Activated CD8-positive, alpha-beta memory T cell treated with anti-CD3 and anti-CD28 coated beads, Interleukin-2, amount 50 U/mL, for 1 hour (primary cell): ENCODE measurements at regions not wholly inside any gene's neighbourhood (a gene's known extent, or its start where the extent isn't known, plus 50 kb on each side); places are given as distances from the start of the nearest gene placed in this dataset.
"Not testable (repeated sequence)": the region's sequence is repeated elsewhere in the genome, so short reads cannot be mapped to it uniquely, and the experiment has no call there.

ENCODE experiments used
- DNase-seq: peaks from one replicate; pipeline ENCODE4 v3.0.0-alpha.2; 2020; ENCODE audit errors: extremely low read depth

- DNase-seq: no peak
Observed at GRCh38 chr6:170019818-170020583, 268.6 kb downstream of the ERMARD start.

DNA sequence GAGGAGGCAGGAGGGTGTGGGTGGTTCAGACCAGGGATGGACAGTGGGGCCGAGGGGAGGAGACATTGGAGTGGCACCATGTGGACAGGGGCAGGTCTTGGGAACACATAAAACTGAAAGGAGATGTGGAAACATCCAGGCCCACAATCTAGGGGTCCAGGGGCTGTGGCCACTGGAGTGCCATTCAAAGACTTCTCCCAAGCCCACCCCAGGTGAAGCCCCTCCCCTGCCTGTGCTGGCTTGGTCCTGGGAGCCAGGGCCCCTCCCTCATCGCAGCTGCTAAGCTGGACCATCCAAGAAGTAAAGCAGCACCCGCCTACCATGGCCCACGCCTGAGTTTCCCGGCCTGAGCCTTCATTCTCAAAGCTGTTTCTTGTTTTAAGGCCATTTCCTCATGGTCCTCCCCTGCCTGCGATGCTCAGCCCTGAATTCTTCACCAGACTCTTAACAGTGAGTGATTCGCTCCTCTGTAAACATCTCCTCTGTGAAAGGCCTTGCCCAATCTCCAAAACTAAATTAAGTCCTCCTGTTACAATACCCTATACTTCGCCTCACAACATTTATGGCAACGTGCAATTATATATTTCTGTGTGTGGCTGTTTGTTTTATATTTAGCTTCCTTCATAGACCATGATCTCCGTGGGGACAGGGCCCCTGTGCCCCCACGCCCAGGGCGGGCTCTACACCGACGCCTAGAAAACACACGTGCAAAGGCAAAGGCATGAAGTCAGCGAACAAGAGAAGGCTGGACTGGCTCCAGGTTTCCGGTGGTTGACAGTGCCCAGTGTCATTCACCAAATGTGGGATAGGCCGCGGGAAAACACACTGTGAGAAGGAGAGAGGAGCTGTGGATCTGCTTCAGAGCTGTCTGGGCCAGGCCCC lies 267.8 kb downstream of the ERMARD start:
- no peak for DNase-seq

- DNase-seq: no peak
Observed at GRCh38 chr6:170018422-170018935, 267.1 kb downstream of the ERMARD start.

DNA sequence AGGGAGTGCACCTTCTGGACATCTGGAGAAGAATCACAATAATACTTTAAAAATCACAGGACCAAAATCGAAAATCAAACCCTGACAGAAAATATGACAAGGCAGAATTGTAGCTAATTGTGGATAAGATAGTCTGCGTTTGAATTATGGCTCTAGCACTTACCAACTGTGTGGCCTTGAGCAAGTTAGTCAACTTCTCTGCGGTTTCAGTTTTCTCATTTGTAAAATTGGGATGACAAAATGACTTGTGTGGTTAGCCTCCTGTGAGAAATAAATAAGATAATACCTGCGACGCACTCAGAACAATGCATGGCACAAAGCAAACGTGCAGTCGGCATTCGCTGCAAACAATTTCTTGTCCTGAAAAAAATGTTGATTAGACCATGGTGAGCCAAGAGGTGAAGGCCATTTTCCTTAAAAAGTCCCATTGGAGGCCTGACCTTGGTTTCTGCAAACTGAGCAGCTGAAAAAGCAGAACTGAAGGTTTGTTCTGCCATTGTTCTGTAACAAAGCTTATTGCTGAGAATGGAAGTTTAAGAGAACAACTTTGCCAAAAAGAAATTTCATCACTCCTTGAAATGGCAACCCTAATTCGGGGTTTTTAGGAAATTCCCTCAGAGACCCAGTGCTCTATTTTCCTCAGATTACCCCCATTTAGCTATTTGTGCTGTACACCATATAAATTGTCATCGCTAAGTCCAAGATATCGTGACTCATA lies 266.3 kb downstream of the ERMARD start:
- DNase-seq: no peak

- no peak for DNase-seq
Observed at GRCh38 chr6:170013815-170014214, 262.4 kb downstream of the ERMARD start.

- DNase-seq: no peak
Observed at GRCh38 chr6:170012037-170012330, 260.6 kb downstream of the ERMARD start.

DNA sequence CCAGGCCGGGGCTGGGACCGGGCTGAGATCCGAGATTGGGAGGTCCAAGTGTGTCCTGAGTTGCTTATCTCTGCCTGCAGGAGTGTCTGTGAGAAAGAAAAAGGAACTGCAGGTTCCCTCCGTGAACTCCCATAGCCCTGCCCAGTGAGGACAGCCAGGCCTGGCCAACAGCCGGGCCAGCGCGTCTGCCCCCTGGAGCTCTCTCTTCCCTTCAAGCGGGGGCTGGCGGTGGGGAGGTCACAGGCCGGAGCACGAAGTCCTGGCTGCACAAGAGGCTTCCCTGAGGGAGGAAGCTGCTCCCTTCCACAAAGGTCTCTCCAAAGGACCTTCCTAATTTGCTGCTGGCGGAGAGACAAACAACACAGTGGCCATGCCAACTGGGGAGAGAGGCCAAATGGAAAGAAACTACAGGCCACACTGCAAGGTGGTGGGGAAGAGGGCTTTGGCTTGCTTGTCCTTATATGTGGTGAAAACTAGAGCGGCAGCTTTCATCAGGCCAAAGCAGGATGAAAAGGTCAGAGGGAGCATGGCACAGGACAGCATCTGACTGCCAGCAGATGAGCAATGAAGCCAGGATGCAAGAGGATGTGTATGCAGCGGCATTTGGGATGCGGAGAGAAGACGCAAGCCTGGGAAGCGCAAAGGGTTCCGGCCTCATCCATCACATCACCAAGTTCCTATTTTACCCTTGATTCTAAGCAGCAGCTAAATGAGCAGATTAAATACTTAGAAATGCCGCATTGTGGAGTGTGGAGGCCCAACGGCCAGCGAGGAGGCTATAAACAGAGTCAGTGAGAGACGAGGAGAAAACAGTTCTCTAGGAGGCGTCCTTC lies 260.0 kb downstream of the ERMARD start:
- DNase-seq: no peak

DNA sequence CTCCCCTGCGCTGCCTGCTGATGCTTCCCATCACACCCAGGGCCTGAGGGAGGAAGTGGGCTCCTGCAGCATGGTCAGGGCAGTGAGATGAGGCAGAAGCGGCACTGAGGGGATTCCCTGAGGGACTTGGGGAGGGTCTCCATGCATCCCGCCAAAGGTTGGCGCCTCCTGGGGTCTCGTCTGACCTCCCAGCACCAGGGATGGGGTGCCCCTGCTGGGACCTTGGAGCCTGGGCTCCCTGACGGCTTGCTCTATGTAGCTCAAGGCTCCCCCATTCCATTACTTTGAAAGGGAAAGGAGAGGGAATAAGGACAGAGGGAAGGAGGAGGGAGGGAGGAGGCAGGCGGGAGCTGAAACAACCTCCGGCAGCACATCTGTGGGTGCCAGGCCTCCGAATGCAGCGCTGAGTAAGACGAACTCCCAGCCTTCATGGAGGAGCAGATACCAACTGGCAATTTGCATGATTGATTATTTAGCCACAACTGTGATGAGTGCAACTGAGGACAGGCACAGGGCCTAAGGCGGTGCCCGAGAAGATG lies 259.3 kb downstream of the ERMARD start:
- DNase-seq: no peak

DNA sequence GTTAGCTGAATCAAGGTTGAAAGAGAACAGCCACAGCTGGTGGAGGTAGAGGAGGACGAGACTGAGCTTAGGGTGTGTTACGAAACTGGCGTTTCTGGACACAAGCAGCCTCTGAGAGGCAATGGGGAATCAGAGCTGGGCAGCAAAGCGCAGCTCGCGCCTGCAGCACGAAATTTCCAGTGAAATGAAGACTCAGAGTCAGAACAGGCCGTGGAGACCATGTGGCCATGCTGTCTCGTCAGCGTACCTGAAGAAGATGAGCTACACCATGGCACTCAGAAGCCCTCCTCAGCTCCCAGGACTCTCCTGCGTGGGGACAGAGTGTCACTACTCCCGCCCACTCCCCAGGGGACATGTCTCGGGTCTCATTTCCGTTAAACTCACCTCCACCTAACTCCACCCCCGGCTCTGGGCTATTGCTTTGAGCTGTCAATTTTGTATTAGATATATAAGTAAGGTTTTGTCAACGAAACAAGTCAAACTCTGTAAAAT lies 256.9 kb downstream of the ERMARD start:
- no peak for DNase-seq

DNA sequence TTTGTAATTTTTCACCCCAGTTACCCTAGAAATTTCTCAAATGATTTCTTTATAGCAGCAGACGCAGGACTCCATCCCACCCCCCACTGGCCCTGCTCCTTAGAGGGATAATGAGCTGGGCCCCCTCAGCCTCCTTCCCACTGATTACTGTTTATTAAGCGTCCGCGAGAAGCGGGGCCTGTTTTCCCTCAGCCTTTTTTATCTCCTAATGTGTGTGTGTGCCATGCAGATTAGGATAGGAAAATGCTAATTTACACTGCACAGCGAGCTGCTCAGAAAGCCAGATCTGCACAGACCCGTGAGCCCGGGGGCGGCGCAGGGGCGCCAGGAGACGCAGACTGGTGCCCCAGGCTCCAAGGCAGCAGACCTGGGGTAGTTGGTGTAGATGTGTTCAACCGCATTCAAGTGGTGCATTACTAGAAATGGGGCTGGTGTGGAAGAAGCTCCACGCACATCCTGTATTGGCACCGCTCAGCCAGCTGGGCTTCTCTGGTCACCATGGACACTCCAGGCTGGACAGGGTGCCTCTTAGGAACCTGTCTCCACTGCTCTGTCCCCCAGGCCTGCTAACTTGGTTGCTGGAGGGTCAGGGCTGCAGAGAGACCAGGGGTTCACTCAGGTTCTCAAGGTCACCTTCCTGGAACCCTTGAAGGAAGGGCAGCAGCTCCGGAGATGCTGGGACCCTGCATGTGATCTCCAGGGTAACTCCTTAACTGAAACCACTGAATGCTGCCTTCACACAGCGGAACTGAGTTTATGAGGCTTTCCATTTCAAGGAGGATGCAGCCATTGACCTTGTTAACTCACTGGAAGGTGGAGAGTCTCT lies 256.3 kb downstream of the ERMARD start:
- DNase-seq: no peak

- DNase-seq: no peak
Observed at GRCh38 chr6:170006900-170007467, 255.6 kb downstream of the ERMARD start.

DNA sequence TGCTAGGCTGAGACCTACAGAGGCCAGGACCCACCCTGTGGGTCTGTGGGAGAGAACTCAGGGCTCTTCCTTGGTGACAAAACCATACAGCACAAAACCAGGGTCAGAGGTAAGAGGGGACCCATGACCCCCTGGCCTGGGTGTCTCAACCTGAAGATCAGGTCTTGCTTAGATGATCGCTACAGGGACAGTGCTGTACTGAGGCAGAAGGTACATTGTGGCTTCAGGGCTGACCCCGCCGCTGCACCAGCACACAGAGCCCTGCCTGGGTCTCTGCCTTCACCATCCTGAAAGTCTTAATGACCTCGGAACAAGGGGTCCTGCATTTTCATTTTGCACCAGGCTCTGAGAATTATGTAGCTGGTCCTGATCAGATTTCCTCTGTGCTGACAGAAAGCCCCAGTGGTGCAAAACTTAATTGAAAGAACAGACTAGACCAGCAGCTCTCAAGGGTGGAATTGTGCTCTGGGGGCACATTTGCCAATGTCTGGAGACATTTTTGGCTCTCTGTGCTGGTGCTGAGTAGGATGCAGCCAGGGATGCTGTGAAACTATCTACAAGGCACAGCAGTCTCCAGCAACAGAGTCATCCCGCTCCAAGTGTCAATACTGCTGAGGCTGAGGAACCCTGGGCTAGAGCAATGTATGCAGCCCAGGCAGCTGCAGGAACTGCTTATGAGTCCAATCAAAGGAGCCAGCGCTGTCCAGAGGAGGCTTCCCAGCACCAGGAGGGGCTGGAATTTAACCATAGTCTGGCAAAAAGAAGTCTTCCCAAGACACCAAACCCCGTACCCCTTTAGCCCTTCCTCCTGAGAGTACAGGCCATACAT lies 254.9 kb downstream of the ERMARD start:
- DNase-seq: no peak

- DNase-seq: no peak
Observed at GRCh38 chr6:170005665-170006064, 254.2 kb downstream of the ERMARD start.

DNA sequence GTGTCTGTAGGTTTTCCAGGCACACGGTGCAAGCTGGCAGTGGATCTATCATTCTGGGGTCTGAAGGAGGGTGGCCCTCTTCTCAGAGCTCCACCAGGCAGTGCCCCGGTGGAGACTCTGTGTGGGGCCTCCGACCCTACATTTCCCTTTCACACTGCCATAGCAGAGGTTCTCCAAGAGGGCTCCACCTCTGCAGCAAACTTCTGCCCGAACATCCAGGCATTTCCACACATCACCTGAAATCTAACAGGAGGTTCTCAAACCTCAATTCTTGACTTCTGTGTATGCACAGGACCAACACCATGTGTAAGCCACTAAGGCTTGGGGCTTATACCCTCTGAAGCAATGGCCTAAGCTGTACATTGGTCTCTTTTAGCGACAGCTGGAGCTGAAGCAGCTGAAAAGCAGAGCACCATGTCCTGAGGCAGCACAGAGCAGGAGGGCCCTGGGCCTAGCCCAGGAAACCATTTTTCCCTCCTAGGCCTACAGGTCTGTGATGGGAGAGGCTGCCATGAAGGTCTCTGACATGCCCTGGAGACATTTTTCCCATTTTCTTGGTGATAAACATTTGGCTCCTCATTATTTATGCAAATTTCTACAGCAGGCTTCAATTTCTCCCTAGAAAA lies 253.3 kb downstream of the ERMARD start:
- no peak for DNase-seq

GRCh38 chr6:170003451-170004160 lies 252.2 kb downstream of the ERMARD start:
- no peak for DNase-seq

GRCh38 chr6:170003027-170003426 lies 251.6 kb downstream of the ERMARD start:
- no peak for DNase-seq

- not testable (repeated sequence) for DNase-seq
Observed at GRCh38 chr6:170001782-170002181, 250.4 kb downstream of the ERMARD start.
